ENCODE measurements at regions not wholly inside any gene's neighbourhood (a gene's known extent, or its start where the extent isn't known, plus 50 kb on each side); places are given as distances from the start of the nearest gene placed in this dataset.

DNA sequence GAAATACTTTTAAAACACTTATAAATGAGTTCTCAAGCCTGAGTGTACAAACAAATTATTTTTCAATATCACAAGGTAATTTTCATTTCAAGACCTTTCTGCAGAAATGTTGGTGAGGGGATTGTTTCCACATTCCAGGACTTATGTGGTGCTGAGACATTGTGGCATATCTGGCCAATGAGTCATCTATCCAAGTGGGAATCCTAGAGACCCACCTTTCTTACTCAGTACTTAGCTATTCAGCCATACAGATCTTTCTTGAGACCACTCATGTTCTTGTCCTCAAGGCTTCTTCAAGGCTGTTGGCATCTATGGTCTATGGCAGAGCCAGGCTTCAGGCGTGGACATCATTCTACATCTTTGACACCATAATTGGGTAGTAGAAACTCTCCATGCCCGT lies 225.4 kb downstream of the DKK1 start:
- TF ChIP-seq, protein P1, sequence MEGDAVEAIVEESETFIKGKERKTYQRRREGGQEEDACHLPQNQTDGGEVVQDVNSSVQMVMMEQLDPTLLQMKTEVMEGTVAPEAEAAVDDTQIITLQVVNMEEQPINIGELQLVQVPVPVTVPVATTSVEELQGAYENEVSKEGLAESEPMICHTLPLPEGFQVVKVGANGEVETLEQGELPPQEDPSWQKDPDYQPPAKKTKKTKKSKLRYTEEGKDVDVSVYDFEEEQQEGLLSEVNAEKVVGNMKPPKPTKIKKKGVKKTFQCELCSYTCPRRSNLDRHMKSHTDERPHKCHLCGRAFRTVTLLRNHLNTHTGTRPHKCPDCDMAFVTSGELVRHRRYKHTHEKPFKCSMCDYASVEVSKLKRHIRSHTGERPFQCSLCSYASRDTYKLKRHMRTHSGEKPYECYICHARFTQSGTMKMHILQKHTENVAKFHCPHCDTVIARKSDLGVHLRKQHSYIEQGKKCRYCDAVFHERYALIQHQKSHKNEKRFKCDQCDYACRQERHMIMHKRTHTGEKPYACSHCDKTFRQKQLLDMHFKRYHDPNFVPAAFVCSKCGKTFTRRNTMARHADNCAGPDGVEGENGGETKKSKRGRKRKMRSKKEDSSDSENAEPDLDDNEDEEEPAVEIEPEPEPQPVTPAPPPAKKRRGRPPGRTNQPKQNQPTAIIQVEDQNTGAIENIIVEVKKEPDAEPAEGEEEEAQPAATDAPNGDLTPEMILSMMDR (IDR thresholded peaks at IDR 0.05), result no peak
- TF ChIP-seq POLR2A (IDR thresholded peaks at IDR 0.05), result no peak
